HEK293T (cell line): ENCODE measurements at regions not wholly inside any gene's neighbourhood (a gene's known extent, or its start where the extent isn't known, plus 50 kb on each side); places are given as distances from the start of the nearest gene placed in this dataset.

Experiments used
- CTCF ChIA-PET: fragments of 350-600 bp; formaldehyde crosslinking; extraction: SDS; loops from one replicate; lab custom pipeline; 2021; ENCODE audit warnings: antibody characterized with exemption, inconsistent platforms; lab: Yijun Ruan, JAX
- POLR2A ChIA-PET: fragments of 350-600 bp; formaldehyde crosslinking; extraction: SDS; loops from one replicate; lab custom pipeline; 2020; ENCODE audit warnings: antibody characterized with exemption, inconsistent platforms; lab: Yijun Ruan, JAX
- DNase-seq: peaks from one replicate; pipeline ENCODE4 v3.0.0; 2012; ENCODE audit warnings: mixed read lengths; ENCODE audit errors: extremely low spot score
- ARNT ChIP-seq: fragments of 450-650 bp; IDR thresholded peaks from 2 replicates; pipeline ENCODE4 v1.6.1; 2017; ENCODE audit warnings: mild to moderate bottlenecking
- BHLHE40 ChIP-seq: fragments of 450-650 bp; IDR thresholded peaks from 2 replicates; pipeline ENCODE4 v1.6.1; 2016; ENCODE audit warnings: mild to moderate bottlenecking, moderate library complexity, borderline replicate concordance
- CTBP1 ChIP-seq: fragments of 450-650 bp; IDR thresholded peaks from 2 replicates; pipeline ENCODE4 v1.6.1; 2016; ENCODE audit warnings: borderline replicate concordance
- ELF4 ChIP-seq: fragments of 450-650 bp; IDR thresholded peaks from 2 replicates; pipeline ENCODE4 v1.6.1; 2017; ENCODE audit warnings: antibody characterized with exemption
- FOXA1 ChIP-seq: fragments of 450-650 bp; IDR thresholded peaks from 2 replicates; pipeline ENCODE4 v1.6.1; 2016; ENCODE audit warnings: mild to moderate bottlenecking
- FOXK2 ChIP-seq: fragments of 450-650 bp; IDR thresholded peaks from 2 replicates; pipeline ENCODE4 v1.6.1; 2016; ENCODE audit warnings: mild to moderate bottlenecking
- FOXM1 ChIP-seq: fragments of 450-650 bp; IDR thresholded peaks from 2 replicates; pipeline ENCODE4 v1.6.1; 2017; ENCODE audit warnings: mild to moderate bottlenecking, borderline replicate concordance
- HDGF ChIP-seq: fragments of 450-650 bp; IDR thresholded peaks from 2 replicates; pipeline ENCODE4 v1.6.1; 2017; ENCODE audit warnings: antibody characterized with exemption, borderline replicate concordance
- L3MBTL2 ChIP-seq: fragments of 450-650 bp; conservative IDR thresholded peaks from 2 replicates; pipeline ENCODE4 v1.6.1; 2016; ENCODE audit warnings: mild to moderate bottlenecking
- LEF1 ChIP-seq: fragments of 450-650 bp; IDR thresholded peaks from 2 replicates; pipeline ENCODE4 v1.6.1; 2017; ENCODE audit warnings: mild to moderate bottlenecking, borderline replicate concordance
- NFRKB ChIP-seq: fragments of 450-650 bp; IDR thresholded peaks from 2 replicates; pipeline ENCODE4 v1.6.1; 2016; ENCODE audit warnings: mild to moderate bottlenecking, moderate library complexity
- PKNOX1 ChIP-seq: fragments of 450-650 bp; IDR thresholded peaks from 2 replicates; pipeline ENCODE4 v1.6.1; 2016
- SP1 ChIP-seq: fragments of 450-650 bp; IDR thresholded peaks from 2 replicates; pipeline ENCODE4 v1.6.1; 2017
- SUZ12 ChIP-seq: fragments of 450-650 bp; IDR thresholded peaks from 2 replicates; pipeline ENCODE4 v1.6.1; 2016; ENCODE audit warnings: mild to moderate bottlenecking
- TARDBP ChIP-seq: fragments of 450-650 bp; IDR thresholded peaks from 2 replicates; pipeline ENCODE4 v1.6.1; 2016
- ZNF384 ChIP-seq: fragments of 450-650 bp; IDR thresholded peaks from 2 replicates; pipeline ENCODE4 v1.6.1; 2016

GRCh38 chr11:122176651-122177050 is 60.6 kb upstream of the BLID start:
- no peak for DNase-seq
- ChIA-PET POLR2A (no interaction called here), CTCF (no interaction called here)
- TF ChIP-seq PKNOX1 (no peak), ELF4 (no peak), LEF1 (no peak), L3MBTL2 (no peak)

- POLR2A ChIA-PET: no interaction called here
- TF ChIP-seq FOXK2: no peak
- TF ChIP-seq FOXA1: no peak
- TF ChIP-seq NFRKB: no peak
- TF ChIP-seq SP1: no peak
- no peak for TF ChIP-seq CTBP1
- TF ChIP-seq ZNF384: no peak
- TF ChIP-seq HDGF: no peak
- TF ChIP-seq BHLHE40: no peak
- TF ChIP-seq SUZ12: no peak
- TF ChIP-seq TARDBP: no peak
- no peak for TF ChIP-seq LEF1
- TF ChIP-seq FOXM1: no peak
- no peak for TF ChIP-seq L3MBTL2
- no peak for DNase-seq
- CTCF ChIA-PET: interaction anchor here (1.0 kb wide), 1 partner anchor 59 kb away, joined by 3 read pairs; the partner anchor contains the start of gene BLID
Measured at GRCh38 chr11:122175306-122175705, 59.3 kb upstream of the BLID start.

- CTCF ChIA-PET: no interaction called here
- TF ChIP-seq LEF1 (no peak), ARNT (no peak), NFRKB (no peak), L3MBTL2 (no peak), HDGF (no peak), FOXK2 (no peak), ELF4 (no peak), BHLHE40 (no peak), SP1 (no peak), TARDBP (no peak), ZNF384 (no peak), FOXM1 (no peak), PKNOX1 (no peak), SUZ12 (no peak), FOXA1 (no peak)
- DNase-seq: no peak
- POLR2A ChIA-PET: no interaction called here
Measured at GRCh38 chr11:122173587-122173986, 57.6 kb upstream of the BLID start.

- no peak for TF ChIP-seq ELF4
- TF ChIP-seq L3MBTL2: no peak
- POLR2A ChIA-PET: no interaction called here
- CTCF ChIA-PET: no interaction called here
- DNase-seq: no peak
Measured at GRCh38 chr11:122173074-122173450, 57.0 kb upstream of the BLID start.

- TF ChIP-seq LEF1 (no peak), FOXK2 (no peak), CTBP1 (no peak), NFRKB (no peak), FOXA1 (no peak), ARNT (no peak), TARDBP (no peak), HDGF (no peak), PKNOX1 (no peak), L3MBTL2 (no peak), ELF4 (no peak), SP1 (no peak), ZNF384 (no peak), BHLHE40 (no peak), SUZ12 (no peak), FOXM1 (no peak)
- ChIA-PET CTCF (no interaction called here), POLR2A (no interaction called here)
- DNase-seq: no peak
Measured at GRCh38 chr11:122172352-122173073, 56.5 kb upstream of the BLID start.

- CTCF ChIA-PET: no interaction called here
Measured at GRCh38 chr11:122170815-122171475, 54.9 kb upstream of the BLID start.

More at GRCh38 chr11:122170815-122171475, 54.9 kb upstream of the BLID start:
- TF ChIP-seq ARNT (no peak), FOXA1 (no peak), LEF1 (no peak), FOXM1 (no peak), SUZ12 (no peak), ZNF384 (no peak), BHLHE40 (no peak), CTBP1 (no peak), FOXK2 (no peak), SP1 (no peak), TARDBP (no peak), PKNOX1 (no peak), ELF4 (no peak), NFRKB (no peak), L3MBTL2 (no peak), HDGF (no peak)
- no peak for DNase-seq
- POLR2A ChIA-PET: no interaction called here
